HEK293 (cell line): ENCODE measurements at regions not wholly inside any gene's neighbourhood (a gene's known extent, or its start where the extent isn't known, plus 50 kb on each side); places are given as distances from the start of the nearest gene placed in this dataset.

ENCODE experiments used
- KLF1 ChIP-seq: fragments of 450-650 bp; formaldehyde crosslinking; IDR thresholded peaks from 2 replicates; pipeline ENCODE4 v1.5.1; 2016; ENCODE audit warnings: missing biosample characterization, missing genetic modification characterization
- ZNF23 ChIP-seq: fragments of 450-650 bp; formaldehyde crosslinking; IDR thresholded peaks from 2 replicates; pipeline ENCODE4 v1.5.1; 2016; ENCODE audit warnings: missing biosample characterization, missing genetic modification characterization, borderline replicate concordance
- ZNF585B ChIP-seq: fragments of 450-650 bp; formaldehyde crosslinking; IDR thresholded peaks from 2 replicates; pipeline ENCODE4 v1.5.1; 2016; ENCODE audit warnings: missing biosample characterization, missing genetic modification characterization
- ZNF776 ChIP-seq: fragments of 450-650 bp; formaldehyde crosslinking; IDR thresholded peaks from 2 replicates; pipeline ENCODE4 v1.5.0; 2017; ENCODE audit warnings: missing biosample characterization, missing genetic modification characterization, borderline replicate concordance
- TF ChIP-seq, protein P1 (sequence below): fragments of 450-650 bp; formaldehyde crosslinking; IDR thresholded peaks from 2 replicates; pipeline ENCODE4 v1.5.1; 2016; ENCODE audit warnings: missing biosample characterization, missing genetic modification characterization
- TF ChIP-seq, protein P2 (sequence below): sonication (generic); formaldehyde crosslinking; IDR thresholded peaks from 2 replicates; pipeline ENCODE4 v1.8.1; 2022; ENCODE audit warnings: mild to moderate bottlenecking, moderate library complexity, missing genetic modification reagents

DNA sequence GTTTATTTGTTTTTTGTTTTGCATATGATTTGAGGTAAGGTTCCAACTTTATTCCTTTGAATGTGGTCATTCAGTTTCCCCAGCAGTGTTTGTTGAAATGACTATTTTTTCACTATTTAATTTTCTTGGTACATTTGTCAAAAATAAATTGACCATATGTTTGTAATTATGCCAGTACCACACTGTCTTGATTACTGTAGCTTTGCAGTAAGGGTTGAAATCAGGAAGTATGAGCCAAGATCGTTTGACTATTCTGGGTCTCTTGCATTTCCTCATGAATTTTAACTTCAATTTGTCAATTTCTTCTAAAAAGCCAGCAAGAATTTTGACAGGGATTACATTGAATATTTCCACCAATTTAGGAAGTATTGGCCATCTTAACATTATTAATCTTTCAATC, 199.3 kb upstream of the PPFIA2 start:
- TF ChIP-seq ZNF585B (no peak), ZNF23 (tag by site-specific recombination) (no peak), KLF1 (no peak), ZNF776 (tag by site-specific recombination) (no peak)
- TF ChIP-seq, protein P1, sequence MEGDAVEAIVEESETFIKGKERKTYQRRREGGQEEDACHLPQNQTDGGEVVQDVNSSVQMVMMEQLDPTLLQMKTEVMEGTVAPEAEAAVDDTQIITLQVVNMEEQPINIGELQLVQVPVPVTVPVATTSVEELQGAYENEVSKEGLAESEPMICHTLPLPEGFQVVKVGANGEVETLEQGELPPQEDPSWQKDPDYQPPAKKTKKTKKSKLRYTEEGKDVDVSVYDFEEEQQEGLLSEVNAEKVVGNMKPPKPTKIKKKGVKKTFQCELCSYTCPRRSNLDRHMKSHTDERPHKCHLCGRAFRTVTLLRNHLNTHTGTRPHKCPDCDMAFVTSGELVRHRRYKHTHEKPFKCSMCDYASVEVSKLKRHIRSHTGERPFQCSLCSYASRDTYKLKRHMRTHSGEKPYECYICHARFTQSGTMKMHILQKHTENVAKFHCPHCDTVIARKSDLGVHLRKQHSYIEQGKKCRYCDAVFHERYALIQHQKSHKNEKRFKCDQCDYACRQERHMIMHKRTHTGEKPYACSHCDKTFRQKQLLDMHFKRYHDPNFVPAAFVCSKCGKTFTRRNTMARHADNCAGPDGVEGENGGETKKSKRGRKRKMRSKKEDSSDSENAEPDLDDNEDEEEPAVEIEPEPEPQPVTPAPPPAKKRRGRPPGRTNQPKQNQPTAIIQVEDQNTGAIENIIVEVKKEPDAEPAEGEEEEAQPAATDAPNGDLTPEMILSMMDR (tag by site-specific recombination) = no peak
- TF ChIP-seq, protein P2, sequence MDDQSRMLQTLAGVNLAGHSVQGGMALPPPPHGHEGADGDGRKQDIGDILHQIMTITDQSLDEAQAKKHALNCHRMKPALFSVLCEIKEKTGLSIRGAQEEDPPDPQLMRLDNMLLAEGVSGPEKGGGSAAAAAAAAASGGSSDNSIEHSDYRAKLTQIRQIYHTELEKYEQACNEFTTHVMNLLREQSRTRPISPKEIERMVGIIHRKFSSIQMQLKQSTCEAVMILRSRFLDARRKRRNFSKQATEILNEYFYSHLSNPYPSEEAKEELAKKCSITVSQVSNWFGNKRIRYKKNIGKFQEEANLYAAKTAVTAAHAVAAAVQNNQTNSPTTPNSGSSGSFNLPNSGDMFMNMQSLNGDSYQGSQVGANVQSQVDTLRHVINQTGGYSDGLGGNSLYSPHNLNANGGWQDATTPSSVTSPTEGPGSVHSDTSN (CRISPR knock-in tag) = no peak
